ENCODE measurements at regions not wholly inside any gene's neighbourhood (a gene's known extent, or its start where the extent isn't known, plus 50 kb on each side); places are given as distances from the start of the nearest gene placed in this dataset.

- no peak for TF ChIP-seq POLR2A (IDR thresholded peaks at IDR 0.05)
- no peak for TF ChIP-seq CTCF (IDR thresholded peaks at IDR 0.05)
Observed at GRCh38 chr10:105844241-105844640, 1203.2 kb downstream of the SORCS3 start.
